ENCODE measurements at regions not wholly inside any gene's neighbourhood (a gene's known extent, or its start where the extent isn't known, plus 50 kb on each side); places are given as distances from the start of the nearest gene placed in this dataset.

GRCh38 chr3:43783987-43784639 is 93.4 kb downstream of the ABHD5 start:
- no peak for DNase-seq

- DNase-seq = no peak
These were observed 93.9 kb downstream of the ABHD5 start for GRCh38 chr3:43784640-43785011.

GRCh38 chr3:43785551-43785950 is 94.8 kb downstream of the ABHD5 start:
- no peak for DNase-seq

- no peak for DNase-seq
These were observed 95.4 kb downstream of the ABHD5 start for GRCh38 chr3:43786102-43786501.

GRCh38 chr3:43786526-43787305 is 96.0 kb downstream of the ABHD5 start:
- DNase-seq = no peak

GRCh38 chr3:43787330-43787729 is 96.6 kb downstream of the ABHD5 start:
- no peak for DNase-seq

GRCh38 chr3:43789028-43789427 is 98.3 kb downstream of the ABHD5 start:
- no peak for DNase-seq

- DNase-seq = no peak
These were observed 99.3 kb downstream of the ABHD5 start for GRCh38 chr3:43790060-43790459.

GRCh38 chr3:43790476-43790875 is 99.7 kb downstream of the ABHD5 start:
- DNase-seq = no peak

GRCh38 chr3:43791246-43791645 is 100.5 kb downstream of the ABHD5 start:
- DNase-seq = no peak

GRCh38 chr3:43792904-43793303 is 102.2 kb downstream of the ABHD5 start:
- no peak for DNase-seq

- no peak for DNase-seq
These were observed 103.1 kb downstream of the ABHD5 start for GRCh38 chr3:43793648-43794372.

GRCh38 chr3:43794776-43795175 is 104.0 kb downstream of the ABHD5 start:
- DNase-seq = no peak

- DNase-seq = no peak
These were observed 104.8 kb downstream of the ABHD5 start for GRCh38 chr3:43795491-43795890.

GRCh38 chr3:43796041-43796596 is 105.4 kb downstream of the ABHD5 start:
- no peak for DNase-seq

GRCh38 chr3:43797794-43798193 is 107.1 kb downstream of the ABHD5 start:
- DNase-seq = no peak

GRCh38 chr3:43810797-43811196 is 120.1 kb downstream of the ABHD5 start:
- DNase-seq = no peak

- no peak for DNase-seq
These were observed 123.7 kb downstream of the ABHD5 start for GRCh38 chr3:43814461-43814860.

GRCh38 chr3:43816372-43816771 is 125.6 kb downstream of the ABHD5 start:
- no peak for DNase-seq

GRCh38 chr3:43817064-43817463 is 126.3 kb downstream of the ABHD5 start:
- no peak for DNase-seq

GRCh38 chr3:43817825-43818224 is 127.1 kb downstream of the ABHD5 start:
- no peak for DNase-seq

GRCh38 chr3:43818229-43818628 is 127.5 kb downstream of the ABHD5 start:
- DNase-seq = no peak

GRCh38 chr3:43838009-43838758 is 147.4 kb downstream of the ABHD5 start:
- no peak for DNase-seq
